SK-N-SH (cell line): ENCODE measurements at regions not wholly inside any gene's neighbourhood (a gene's known extent, or its start where the extent isn't known, plus 50 kb on each side); places are given as distances from the start of the nearest gene placed in this dataset.

Experiments
- CTCF ChIA-PET: fragments of 300-600, 350-600 bp; formaldehyde crosslinking; extraction: SDS; loops from one replicate; lab custom pipeline; 2021; lab: Yijun Ruan, JAX
- POLR2A ChIA-PET: fragments of 350-600 bp; sonication (Branson Sonifier 250); formaldehyde crosslinking; extraction: SDS; loops from one replicate; lab custom pipeline; 2020; ENCODE audit warnings: antibody characterized with exemption, inconsistent platforms; lab: Yijun Ruan, JAX
- DNase-seq: peaks from one replicate; pipeline ENCODE4 v3.0.0; 2012
- H2AFZ ChIP-seq: fragments of 200-600 bp; sonication (generic); 2 replicates; pipeline ENCODE4 v1.8.1; 2016; ENCODE audit warnings: antibody characterized with exemption, mild to moderate bottlenecking, low read depth
- H3F3A ChIP-seq: fragments of 200-600 bp; sonication (generic); replicated peaks from 2 replicates; pipeline ENCODE3; 2016; ENCODE audit warnings: antibody characterized with exemption, mild to moderate bottlenecking; ENCODE audit not compliant: insufficient read depth
- H3K27ac ChIP-seq, 2 experiments: fragments of 200-500 bp in 1 of 2; fragments of 200-600 bp in 1 of 2; sonication (Bioruptor generic) in 1 of 2; sonication (generic), shearing (Covaris generic) in 1 of 2; 2 replicates each; pipeline versions ENCODE4 v1.5.1 to v1.6.1; 2014 to 2016; ENCODE audit warnings: low read depth in 2 of 2, inconsistent platforms in 1 of 2, low read length in 1 of 2, mild to moderate bottlenecking in 1 of 2, mixed read lengths in 1 of 2
- H3K27me3 ChIP-seq: fragments of 200-600 bp; sonication (generic), shearing (Covaris generic); 2 replicates; pipeline ENCODE4 v1.6.1; 2016; ENCODE audit warnings: mixed run types; ENCODE audit not compliant: insufficient read depth
- H3K36me3 ChIP-seq, 2 experiments: fragments of 200-500 bp in 1 of 2; fragments of 200-600 bp in 1 of 2; sonication (Bioruptor generic) in 1 of 2; sonication (generic) in 1 of 2; replicated peaks in 1 of 2; 2 replicates each; pipeline versions ENCODE3 to v1.5.1; 2014 to 2016; ENCODE audit warnings: low read length in 1 of 2, mild to moderate bottlenecking in 1 of 2; ENCODE audit not compliant: insufficient read depth in 2 of 2, control insufficient read depth in 1 of 2
- H3K4me1 ChIP-seq, 2 experiments: fragments of 200-500 bp in 1 of 2; fragments of 200-600 bp in 1 of 2; sonication (Bioruptor generic) in 1 of 2; sonication (generic), shearing (Covaris generic) in 1 of 2; 2 replicates each; pipeline versions ENCODE4 v1.5.1 to v1.6.1; 2014 to 2016; ENCODE audit warnings: low read depth in 1 of 2, low read length in 1 of 2, mixed run types in 1 of 2; ENCODE audit not compliant: insufficient read depth in 2 of 2, control insufficient read depth in 1 of 2
- H3K4me2 ChIP-seq: fragments of 200-600 bp; sonication (generic), shearing (Covaris generic); 2 replicates; pipeline ENCODE4 v1.6.1; 2017; ENCODE audit warnings: mixed run types
- H3K4me3 ChIP-seq, 2 experiments: fragments of 200-500 bp in 1 of 2; fragments of 200-600 bp in 1 of 2; sonication (Bioruptor generic) in 1 of 2; sonication (generic), shearing (Covaris generic) in 1 of 2; 2 replicates each; pipeline versions ENCODE4 v1.5.1 to v1.8.1; 2014 to 2016; ENCODE audit warnings: low read depth in 2 of 2, inconsistent platforms in 1 of 2, low read length in 1 of 2, mild to moderate bottlenecking in 1 of 2, mixed read lengths in 1 of 2, moderate library complexity in 1 of 2
- H3K79me2 ChIP-seq: fragments of 200-600 bp; sonication (generic); 2 replicates; pipeline ENCODE4 v1.8.1; 2017; ENCODE audit warnings: mild to moderate bottlenecking; ENCODE audit not compliant: insufficient read depth
- H3K9ac ChIP-seq: fragments of 200-600 bp; sonication (generic); 2 replicates; pipeline ENCODE4 v1.6.1; 2017; ENCODE audit warnings: mixed run types
- H3K9me2 ChIP-seq: fragments of 200-600 bp; sonication (generic); 2 replicates; pipeline ENCODE4 v1.6.1; 2017; ENCODE audit warnings: mixed run types
- H3K9me3 ChIP-seq: fragments of 200-600 bp; sonication (generic); 2 replicates; pipeline ENCODE4 v1.6.1; 2017; ENCODE audit warnings: mixed run types, mild to moderate bottlenecking, moderate library complexity
- H4K20me1 ChIP-seq: fragments of 200-600 bp; sonication (generic); 2 replicates; pipeline ENCODE4 v1.6.1; 2017; ENCODE audit warnings: mild to moderate bottlenecking, mixed run types; ENCODE audit not compliant: insufficient read depth
- CTCF ChIP-seq: fragments of 200-600 bp; sonication (generic); IDR thresholded peaks from 2 replicates; pipeline ENCODE4 v1.6.1; 2017; ENCODE audit warnings: antibody characterized with exemption, mild to moderate bottlenecking, moderate library complexity
- ELF1 ChIP-seq: IDR thresholded peaks from 2 replicates; pipeline ENCODE4 v1.4.0; 2012
- EZH2phosphoT487 ChIP-seq: fragments of 200-600 bp; sonication (generic); IDR thresholded peaks from 2 replicates; pipeline ENCODE4 v1.6.1; 2017; ENCODE audit warnings: low read depth, mixed run types, mild to moderate bottlenecking, antibody characterized with exemption, moderate library complexity, borderline replicate concordance
- FOXJ3 ChIP-seq: sonication (generic); formaldehyde crosslinking; IDR thresholded peaks from 2 replicates; pipeline ENCODE4 v1.5.1; 2020; ENCODE audit warnings: mild to moderate bottlenecking, missing genetic modification reagents
- GABPA ChIP-seq: IDR thresholded peaks from 2 replicates; pipeline ENCODE4 v1.4.0; 2012; ENCODE audit warnings: low read depth, mild to moderate bottlenecking
- GATA2 ChIP-seq: sonication (generic); formaldehyde crosslinking; IDR thresholded peaks from 2 replicates; pipeline ENCODE4 v1.5.0; 2020; ENCODE audit warnings: mild to moderate bottlenecking, missing genetic modification reagents
- IRF3 ChIP-seq: fragments of 150-350 bp; IDR thresholded peaks from 2 replicates; pipeline ENCODE4 v1.6.1; 2016; ENCODE audit warnings: mild to moderate bottlenecking, low read depth, low read length
- JUND ChIP-seq: IDR thresholded peaks from 2 replicates; pipeline ENCODE4 v1.4.0; 2012
- MAX ChIP-seq: IDR thresholded peaks from 2 replicates; pipeline ENCODE4 v1.4.0; 2012; ENCODE audit warnings: low read depth
- MXI1 ChIP-seq: IDR thresholded peaks from 2 replicates; pipeline ENCODE4 v1.6.1; 2012; ENCODE audit warnings: mild to moderate bottlenecking, low read depth, low read length, improper control_type of control experiment
- PBX3 ChIP-seq: IDR thresholded peaks from 2 replicates; pipeline ENCODE4; 2012
- POLR2AphosphoS5 ChIP-seq: IDR thresholded peaks from 2 replicates; pipeline ENCODE4 v1.6.1; 2012; ENCODE audit warnings: low read depth, low read length
- RAD21 ChIP-seq: IDR thresholded peaks from 2 replicates; pipeline ENCODE4 v1.6.1; 2012; ENCODE audit warnings: mild to moderate bottlenecking, low read length
- RCOR1 ChIP-seq: fragments of 150-350 bp; IDR thresholded peaks from 2 replicates; pipeline ENCODE4 v1.6.1; 2017; ENCODE audit warnings: antibody characterized with exemption, low read length
- RFX5 ChIP-seq: IDR thresholded peaks from 2 replicates; pipeline ENCODE4 v1.6.1; 2012; ENCODE audit warnings: mild to moderate bottlenecking, improper control_type of control experiment, low read length
- SMC3 ChIP-seq: IDR thresholded peaks from 2 replicates; pipeline ENCODE4 v1.6.1; 2012; ENCODE audit warnings: low read depth, low read length, improper control_type of control experiment
- TAF1 ChIP-seq: IDR thresholded peaks from 2 replicates; pipeline ENCODE4 v1.6.1; 2012; ENCODE audit warnings: low read depth, mild to moderate bottlenecking, low read length, moderate library complexity, borderline replicate concordance
- TCF12 ChIP-seq: IDR thresholded peaks from 2 replicates; pipeline ENCODE4 v1.4.0; 2012
- TEAD4 ChIP-seq: IDR thresholded peaks from 2 replicates; pipeline ENCODE4 v1.4.0; 2012; ENCODE audit warnings: mild to moderate bottlenecking, borderline replicate concordance; ENCODE audit not compliant: insufficient read depth
- USF2 ChIP-seq: fragments of 150-350 bp; IDR thresholded peaks from 2 replicates; pipeline ENCODE4 v1.6.1; 2017; ENCODE audit warnings: antibody characterized with exemption, low read length, low read depth, borderline replicate concordance
- WGBS: methylation state at CpG from one replicate; pipeline ENCODE4 v1.1.6; 2017; ENCODE audit warnings: low lambda C conversion rate; 5-methylcytosine and 5-hydroxymethylcytosine counted together

- no peaks in the 10 kb centered on the region for H3K9me3 ChIP-seq
- H3K27me3 ChIP-seq = no peaks in the 10 kb centered on the region
- H3K4me1 ChIP-seq = no peaks in the 10 kb centered on the region
- H3K27ac ChIP-seq = no peak overlapping the region
- ChIA-PET CTCF (interaction anchor here (1.3 kb wide), 1 partner anchor 94 kb away, joined by 3 read pairs; no protein-coding TSS in a partner anchor), POLR2A (no interaction called here)
- H4K20me1 ChIP-seq = no peaks in the 10 kb centered on the region
- H3K4me2 ChIP-seq = no peak overlapping the region
- 20% methylated on average over 4 of the region's 4 CpGs for WGBS
- no peak for DNase-seq
- no peaks in the 10 kb centered on the region for H3F3A ChIP-seq
- no peaks in the 10 kb centered on the region for H3K36me3 ChIP-seq
- no peak for TF ChIP-seq ELF1
- TF ChIP-seq RFX5 = no peak
- TF ChIP-seq RCOR1 = no peak
- TF ChIP-seq EZH2phosphoT487 = no peak
- no peak for TF ChIP-seq CTCF
- no peak for TF ChIP-seq TEAD4
- no peak for TF ChIP-seq RAD21
- no peak overlapping the region for H3K4me3 ChIP-seq
- H3K9me2 ChIP-seq = no peaks in the 10 kb centered on the region
- no peaks in the 10 kb centered on the region for H3K79me2 ChIP-seq
- H2AFZ ChIP-seq = no peak overlapping the region
- no peak overlapping the region for H3K9ac ChIP-seq
Measured at GRCh38 chr11:134488512-134488911, 76.5 kb upstream of the B3GAT1 start.

- Histone ChIP-seq H3K4me3 (no peak overlapping the region), H4K20me1 (no peaks in the 10 kb centered on the region), H3K9me2 (no peaks in the 10 kb centered on the region), H3K36me3 (no peaks in the 10 kb centered on the region), H3K9me3 (no peaks in the 10 kb centered on the region), H3K79me2 (no peaks in the 10 kb centered on the region), H3F3A (no peaks in the 10 kb centered on the region), H3K27me3 (no peaks in the 10 kb centered on the region), H3K4me2 (no peak overlapping the region), H3K4me1 (no peaks in the 10 kb centered on the region), H3K9ac (no peak overlapping the region), H3K27ac (no peak overlapping the region), H2AFZ (no peak overlapping the region)
- no peak for DNase-seq
- ChIA-PET CTCF (no interaction called here), POLR2A (no interaction called here)
- WGBS = 28% methylated on average over 3 of the region's 3 CpGs
- TF ChIP-seq JUND (no peak), GABPA (no peak), RAD21 (no peak), SMC3 (no peak), GATA2 (CRISPR knock-in tag) (no peak), POLR2AphosphoS5 (no peak), TCF12 (no peak), MAX (no peak), PBX3 (no peak), CTCF (no peak), MXI1 (no peak), IRF3 (no peak), TAF1 (no peak), FOXJ3 (CRISPR knock-in tag) (no peak), USF2 (no peak)
Measured at GRCh38 chr11:134487696-134488095, 75.7 kb upstream of the B3GAT1 start.
